ENCODE measurements at regions not wholly inside any gene's neighbourhood (a gene's known extent, or its start where the extent isn't known, plus 50 kb on each side); places are given as distances from the start of the nearest gene placed in this dataset.

DNA sequence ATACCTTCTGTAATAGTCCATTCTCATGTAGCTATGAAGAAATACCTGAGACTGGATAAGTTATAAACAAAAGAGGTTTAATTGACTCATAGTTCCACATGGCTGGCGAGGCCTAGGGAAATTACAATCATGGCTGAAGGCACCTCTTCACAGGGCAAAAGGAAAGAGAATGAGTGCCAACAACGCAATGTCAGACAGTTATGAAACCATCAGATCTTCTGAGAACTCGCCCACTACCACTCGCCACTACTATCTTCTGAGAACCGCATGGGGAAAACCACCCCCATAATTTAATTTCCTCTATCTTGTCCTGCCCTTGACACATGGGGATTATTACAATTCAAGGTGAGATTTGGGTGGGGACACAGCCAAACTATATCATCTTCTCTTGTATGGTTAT is 406.8 kb upstream of the CBLB start:
- no peak for TF ChIP-seq CTCF (IDR thresholded peaks at IDR 0.05; ENCODE audit: insufficient read depth, low read depth, low read length)
- no peak for DNase-seq (ENCODE audit: low read depth)
- ChIA-PET POLR2A (no interaction called here), CTCF (no interaction called here)
- Histone ChIP-seq H3K36me3 (ENCODE audit: control insufficient read depth, insufficient read depth, low read length) (no peaks in the 10 kb centered on the region), H3K4me3 (ENCODE audit: low read depth, low read length) (no peak overlapping the region), H3K27me3 (ENCODE audit: control insufficient read depth, insufficient read depth, low read length) (no peaks in the 10 kb centered on the region)

DNA sequence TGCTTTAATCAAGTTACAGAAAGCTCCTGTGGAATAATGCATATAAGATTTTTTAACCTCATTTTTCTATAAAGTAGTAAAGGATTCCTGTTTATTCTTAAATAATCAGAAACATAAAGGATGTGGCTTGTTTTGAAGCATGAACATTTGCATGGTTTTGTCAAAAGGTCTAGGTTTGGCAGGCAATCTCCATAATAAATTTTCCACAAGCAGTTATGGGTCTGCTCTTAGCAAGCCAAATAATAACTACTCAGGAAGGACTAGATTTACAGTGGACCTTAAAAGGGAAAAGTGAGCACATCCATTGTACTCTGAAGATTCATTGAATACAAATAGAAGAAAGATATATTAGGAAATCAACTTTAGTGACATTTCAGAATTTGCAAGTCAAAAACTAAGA is 407.3 kb upstream of the CBLB start:
- TF ChIP-seq CTCF (IDR thresholded peaks at IDR 0.05; ENCODE audit: insufficient read depth, low read depth, low read length) = no peak
- DNase-seq (ENCODE audit: low read depth) = no peak
- CTCF ChIA-PET = no interaction called here
- POLR2A ChIA-PET = no interaction called here
- Histone ChIP-seq H3K36me3 (ENCODE audit: control insufficient read depth, insufficient read depth, low read length) (no peaks in the 10 kb centered on the region), H3K4me3 (ENCODE audit: low read depth, low read length) (no peak overlapping the region), H3K27me3 (ENCODE audit: control insufficient read depth, insufficient read depth, low read length) (no peaks in the 10 kb centered on the region)

- ChIA-PET POLR2A (no interaction called here), CTCF (interaction anchor here (1.6 kb wide), 1 partner anchor 7 kb away, joined by 5 read pairs; no protein-coding TSS in a partner anchor)
- Histone ChIP-seq H3K36me3 (ENCODE audit: control insufficient read depth, insufficient read depth, low read length) (no peaks in the 10 kb centered on the region), H3K27me3 (ENCODE audit: control insufficient read depth, insufficient read depth, low read length) (no peaks in the 10 kb centered on the region), H3K4me3 (ENCODE audit: low read depth, low read length) (no peak overlapping the region)
- TF ChIP-seq CTCF (IDR thresholded peaks at IDR 0.05; ENCODE audit: insufficient read depth, low read depth, low read length) = no peak
- DNase-seq (ENCODE audit: low read depth) = no peak
Measured at GRCh38 chr3:106276755-106277612, 408.2 kb upstream of the CBLB start.

DNA sequence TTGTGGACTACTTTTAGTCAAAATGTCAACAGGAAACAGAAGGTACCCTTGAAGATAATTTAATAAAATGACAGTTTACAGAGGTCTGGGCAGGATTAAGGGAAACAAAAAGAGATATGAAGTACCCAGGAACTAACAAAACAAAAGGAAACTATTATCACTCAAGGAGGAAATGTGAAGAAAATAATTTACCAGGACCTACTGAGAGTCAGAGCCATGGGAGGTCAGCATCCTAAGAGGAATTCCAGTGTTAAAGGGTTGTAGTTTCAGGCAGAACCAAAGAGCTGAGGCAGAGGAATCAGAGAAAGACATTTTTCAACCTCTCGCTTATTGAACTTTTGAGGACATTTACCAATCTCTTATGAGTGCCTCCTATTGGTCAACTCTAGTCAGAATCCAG is 408.9 kb upstream of the CBLB start:
- no peaks in the 10 kb centered on the region for H3K27me3 ChIP-seq (ENCODE audit: control insufficient read depth, insufficient read depth, low read length)
- no peak overlapping the region for H3K4me3 ChIP-seq (ENCODE audit: low read depth, low read length)
- no peak for TF ChIP-seq CTCF (IDR thresholded peaks at IDR 0.05; ENCODE audit: insufficient read depth, low read depth, low read length)
- no peaks in the 10 kb centered on the region for H3K36me3 ChIP-seq (ENCODE audit: control insufficient read depth, insufficient read depth, low read length)
- no peak for DNase-seq (ENCODE audit: low read depth)
- POLR2A ChIA-PET = no interaction called here
- CTCF ChIA-PET = interaction anchor here (1.6 kb wide), 1 partner anchor 8 kb away, joined by 5 read pairs; no protein-coding TSS in a partner anchor

GRCh38 chr3:106281221-106281620 is 412.4 kb upstream of the CBLB start:
- ChIA-PET CTCF (interaction anchor here (0.8 kb wide), 1 partner anchor 10 kb away, joined by 3 read pairs; no protein-coding TSS in a partner anchor), POLR2A (no interaction called here)
- no peak for TF ChIP-seq CTCF (IDR thresholded peaks at IDR 0.05; ENCODE audit: insufficient read depth, low read depth, low read length)
- Histone ChIP-seq H3K36me3 (ENCODE audit: control insufficient read depth, insufficient read depth, low read length) (no peaks in the 10 kb centered on the region), H3K4me3 (ENCODE audit: low read depth, low read length) (no peak overlapping the region), H3K27me3 (ENCODE audit: control insufficient read depth, insufficient read depth, low read length) (no peaks in the 10 kb centered on the region)
- no peak for DNase-seq (ENCODE audit: low read depth)
